SK-N-MC (cell line): ENCODE measurements at regions not wholly inside any gene's neighbourhood (a gene's known extent, or its start where the extent isn't known, plus 50 kb on each side); places are given as distances from the start of the nearest gene placed in this dataset.

ENCODE experiments used
- EZH2 ChIP-seq: fragments of 200-600 bp; sonication (generic); IDR thresholded peaks from one replicate; pipeline ENCODE4 v1.6.1; 2017; ENCODE audit warnings: antibody characterized with exemption
- FOXP2 ChIP-seq: optimal IDR thresholded peaks from 2 replicates; pipeline ENCODE3; 2011; ENCODE audit warnings: mild to moderate bottlenecking, moderate library complexity; ENCODE audit not compliant: insufficient read depth; ENCODE audit errors: extremely low read length, control extremely low read depth
- POLR2AphosphoS5 ChIP-seq: IDR thresholded peaks from 2 replicates; pipeline ENCODE4 v1.6.1; 2012; ENCODE audit warnings: mild to moderate bottlenecking, low read depth, low read length, borderline replicate concordance

DNA sequence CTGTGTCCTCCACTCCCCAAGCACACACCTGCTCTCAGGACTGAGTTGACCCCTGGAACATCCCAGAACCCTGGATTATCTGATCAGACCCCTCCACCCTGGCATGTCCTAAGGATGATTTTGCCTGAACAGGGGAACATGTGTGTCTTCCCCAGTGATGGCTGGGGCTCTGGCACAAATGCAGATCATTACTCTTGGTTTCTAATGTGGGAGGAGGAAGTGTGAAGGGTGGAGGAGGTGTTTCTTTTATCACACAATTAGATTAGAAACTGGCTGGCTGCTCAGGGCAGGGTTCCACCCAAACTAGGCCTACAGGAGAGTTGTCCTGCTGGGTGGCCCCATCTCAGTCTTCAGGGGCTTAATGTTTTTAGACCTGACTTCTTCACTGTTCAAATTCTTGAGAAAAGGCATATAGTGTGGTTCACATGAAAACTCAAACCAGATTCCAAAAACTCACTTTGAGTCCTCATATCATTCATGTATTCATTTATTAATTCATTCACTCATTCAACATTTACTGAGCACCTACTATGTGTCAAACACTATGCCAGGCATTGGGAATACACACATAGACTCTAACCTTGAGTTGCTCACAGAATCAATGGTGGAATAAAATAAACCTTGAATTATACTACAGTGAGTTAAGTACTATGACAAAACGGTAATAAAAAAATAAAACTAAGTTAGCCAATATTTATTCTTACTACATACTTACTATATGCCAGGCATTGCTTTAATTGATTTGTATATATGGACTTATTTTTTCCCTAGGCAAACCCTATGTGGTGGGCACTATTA is 221.8 kb upstream of the JUN start:
- no peak for TF ChIP-seq EZH2
- no peak for TF ChIP-seq POLR2AphosphoS5
- no peak for TF ChIP-seq FOXP2
